HG03060 (cell line): ENCODE measurements at regions not wholly inside any gene's neighbourhood (a gene's known extent, or its start where the extent isn't known, plus 50 kb on each side); places are given as distances from the start of the nearest gene placed in this dataset.
"Not testable (repeated sequence)": the region's sequence is repeated elsewhere in the genome, so short reads cannot be mapped to it uniquely, and the experiment has no call there.

Experiments
- ATAC-seq: cut with Tn5 transposase; IDR thresholded peaks from one replicate; pipeline ENCODE4 v1.9.1; 2021; ENCODE audit warnings: low read depth, moderate number of reproducible peaks; ENCODE audit not compliant: unreplicated experiment

DNA sequence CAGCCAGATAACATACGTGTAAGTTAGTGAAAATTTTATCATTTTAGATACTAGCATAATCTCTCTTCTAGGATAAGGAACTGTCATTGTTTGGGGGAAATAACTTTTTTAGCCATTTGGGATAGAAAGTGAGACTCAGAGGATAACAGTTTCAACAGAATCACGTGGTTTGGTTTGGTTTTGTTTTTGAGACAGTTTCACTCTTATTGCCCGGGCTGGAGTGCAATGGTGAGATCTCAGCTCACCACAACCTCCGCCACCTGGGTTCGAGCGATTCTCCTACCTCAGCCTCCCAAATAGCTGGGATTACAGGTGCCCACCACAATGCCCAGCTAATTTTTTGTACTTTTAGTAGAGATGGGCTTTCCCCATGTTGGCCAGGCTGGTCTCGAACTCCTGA is 323.2 kb upstream of the MEIS1 start:
- ATAC-seq: no peak

DNA sequence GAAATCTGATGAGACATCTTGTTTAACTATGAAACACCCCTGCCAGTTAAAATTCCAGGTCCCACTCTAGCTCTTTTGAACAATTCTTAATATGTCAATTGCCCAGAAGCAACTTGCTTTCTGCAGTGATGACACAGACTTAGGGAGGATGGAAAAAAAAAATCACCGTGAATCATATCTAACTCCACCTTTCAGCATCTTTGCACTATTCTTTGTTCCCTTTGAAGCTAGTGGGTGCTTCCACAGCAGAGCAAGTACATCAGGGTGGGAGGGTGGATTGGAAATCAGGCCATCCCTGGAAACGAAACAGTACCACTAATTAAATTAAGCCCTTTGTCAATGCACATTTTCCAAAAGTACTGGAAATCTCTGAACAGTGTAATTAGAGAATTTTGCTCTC is 324.3 kb upstream of the MEIS1 start:
- no peak for ATAC-seq

DNA sequence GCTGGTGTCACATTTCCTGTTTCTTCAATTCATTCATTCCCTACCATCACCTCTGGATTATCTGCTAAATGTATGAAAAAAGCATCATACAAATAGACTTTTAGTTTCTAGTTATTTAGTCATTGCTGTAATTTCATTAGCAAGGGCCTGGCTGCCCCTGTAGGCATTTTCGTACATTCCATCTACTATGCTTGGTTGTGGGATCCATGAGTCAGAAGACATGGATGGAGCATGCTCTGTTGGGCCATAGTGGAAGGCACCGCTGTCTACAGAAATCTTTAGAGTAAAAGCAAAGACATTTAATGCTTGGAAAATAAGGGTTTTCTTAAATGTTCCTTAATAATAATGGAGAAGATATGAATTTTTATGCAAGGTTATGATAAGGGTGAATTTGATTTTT is 324.8 kb upstream of the MEIS1 start:
- no peak for ATAC-seq

DNA sequence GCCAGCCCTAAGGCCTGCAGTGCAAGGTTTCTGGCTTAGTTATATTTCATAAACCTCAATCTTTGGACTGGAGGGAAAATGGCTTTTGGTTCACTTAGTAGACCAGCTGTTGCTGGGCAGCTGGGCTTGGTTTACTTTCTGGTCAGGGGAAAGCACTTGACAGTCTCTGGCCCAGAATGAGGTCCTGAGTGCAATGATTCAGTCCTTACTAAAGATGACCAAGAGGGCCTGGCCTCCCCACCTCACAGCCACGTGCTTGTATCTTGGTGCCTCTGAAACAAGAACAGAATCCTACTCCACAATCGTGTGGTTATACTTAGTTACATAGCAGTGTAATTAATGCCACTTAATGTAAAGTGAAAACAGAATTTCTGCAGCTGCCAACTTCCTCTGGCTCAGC is 325.5 kb upstream of the MEIS1 start:
- ATAC-seq: no peak

DNA sequence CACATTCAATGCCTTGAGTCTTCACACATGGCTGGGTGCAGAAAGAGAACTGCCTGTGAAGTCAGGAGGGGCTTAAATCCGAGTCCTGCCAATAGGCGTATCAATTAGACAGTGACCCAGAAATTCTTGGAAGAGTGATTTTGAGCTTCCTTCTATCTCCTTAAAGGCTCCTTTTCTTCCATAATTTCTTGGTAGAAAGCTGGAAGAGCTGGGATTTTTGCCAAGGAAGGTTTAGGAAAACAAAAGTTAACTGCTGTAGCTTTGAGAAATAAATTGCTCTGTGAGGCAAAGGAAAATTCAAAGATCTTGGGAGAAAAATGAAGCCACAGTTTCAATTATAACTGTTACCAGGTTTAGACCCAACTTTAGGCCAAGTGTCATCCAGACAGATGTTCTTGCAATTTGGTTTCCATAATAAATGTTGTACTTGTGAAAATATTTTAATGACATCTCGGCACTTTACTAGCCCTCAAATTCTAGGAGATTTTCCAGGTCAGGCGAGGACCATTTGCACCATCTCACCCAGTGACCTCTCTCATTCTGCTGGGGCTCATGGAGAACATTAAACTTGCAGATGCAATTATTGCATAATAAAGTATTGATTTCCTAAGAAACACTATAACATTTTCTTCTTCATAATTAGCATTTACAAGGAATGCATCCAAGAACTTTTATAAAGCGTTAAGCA is 329.7 kb upstream of the MEIS1 start:
- ATAC-seq: no peak

DNA sequence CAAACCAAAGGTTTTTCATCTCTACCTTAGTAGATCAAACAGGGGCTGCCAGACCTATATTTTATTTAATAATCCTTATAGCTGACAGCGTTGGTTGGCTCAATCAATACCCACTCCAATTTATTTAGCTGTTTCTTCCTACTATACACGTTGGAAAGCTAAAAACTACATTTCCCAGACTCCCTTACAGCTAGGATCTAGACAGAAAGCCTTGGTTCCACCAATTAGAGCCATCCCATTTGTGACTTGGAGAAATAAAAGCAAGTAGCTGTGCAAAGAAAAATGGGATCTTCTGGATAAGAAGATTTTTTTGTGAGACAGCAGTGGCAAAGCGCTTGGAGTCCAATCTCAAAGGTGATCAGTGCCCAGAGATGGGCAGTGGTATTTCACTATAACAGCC is 331.3 kb upstream of the MEIS1 start:
- no peak for ATAC-seq

DNA sequence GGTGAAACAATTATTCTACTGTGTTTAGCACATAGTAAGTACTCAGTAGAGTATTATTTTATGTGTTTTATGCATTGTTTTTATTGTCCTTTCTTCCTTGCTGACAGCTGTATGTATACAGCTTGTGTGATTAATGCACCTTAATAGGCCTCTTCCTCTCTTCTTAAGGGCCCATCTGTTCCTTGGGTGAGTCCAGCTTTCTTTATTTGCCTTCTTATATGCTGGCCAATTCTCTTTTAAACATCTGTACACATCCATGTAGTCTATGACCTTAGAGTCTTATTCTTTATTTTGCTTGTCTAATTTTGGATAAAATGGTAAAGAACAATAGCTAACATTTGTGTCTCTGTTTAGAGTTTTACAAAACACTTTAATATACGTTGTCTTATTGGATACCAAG is 333.7 kb upstream of the MEIS1 start:
- ATAC-seq: no peak

DNA sequence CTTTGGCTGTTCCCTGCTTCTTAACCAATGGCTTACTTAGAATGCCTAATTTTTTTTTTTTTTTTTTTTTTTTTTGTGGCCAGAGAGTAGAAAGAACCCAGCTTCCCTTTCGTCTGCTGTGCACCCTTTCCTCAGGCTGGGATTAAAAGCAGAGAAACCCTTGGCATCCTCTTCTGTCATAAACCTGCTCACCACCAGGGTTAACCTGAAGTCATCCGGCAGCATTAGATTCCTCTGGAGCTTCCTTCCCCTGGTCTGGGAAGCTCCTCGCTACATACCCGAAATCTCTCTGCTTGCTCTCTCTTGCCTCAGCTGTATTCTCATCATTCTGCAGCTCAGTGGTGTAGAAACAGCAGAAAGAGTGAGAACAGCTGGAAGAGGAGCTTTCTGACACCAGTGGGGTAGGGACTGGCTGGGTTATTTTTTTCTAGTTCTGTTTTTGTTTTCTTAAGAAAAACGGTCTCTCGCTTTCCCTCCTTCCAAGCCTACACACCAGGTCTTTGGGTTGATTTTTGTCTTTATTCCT is 339.0 kb upstream of the MEIS1 start:
- no peak for ATAC-seq

DNA sequence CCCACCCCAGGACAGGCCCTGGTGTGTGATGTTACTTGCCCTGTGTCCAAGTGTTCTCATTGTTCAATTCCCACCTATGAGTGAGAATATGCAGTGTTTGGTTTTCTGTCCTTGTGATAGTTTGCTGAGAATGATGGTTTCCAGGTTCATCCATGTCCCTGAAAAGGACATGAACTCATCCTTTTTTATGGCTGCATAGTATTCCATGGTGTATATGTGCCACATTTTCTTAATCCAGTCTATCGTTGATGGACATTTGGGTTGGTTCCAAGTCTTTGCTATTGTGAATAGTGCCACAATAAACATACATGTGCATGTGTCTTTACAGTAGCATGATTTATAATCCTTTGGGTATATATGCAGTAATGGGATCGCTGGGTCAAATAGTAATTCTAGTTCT is 340.2 kb upstream of the MEIS1 start:
- not testable (repeated sequence) for ATAC-seq

DNA sequence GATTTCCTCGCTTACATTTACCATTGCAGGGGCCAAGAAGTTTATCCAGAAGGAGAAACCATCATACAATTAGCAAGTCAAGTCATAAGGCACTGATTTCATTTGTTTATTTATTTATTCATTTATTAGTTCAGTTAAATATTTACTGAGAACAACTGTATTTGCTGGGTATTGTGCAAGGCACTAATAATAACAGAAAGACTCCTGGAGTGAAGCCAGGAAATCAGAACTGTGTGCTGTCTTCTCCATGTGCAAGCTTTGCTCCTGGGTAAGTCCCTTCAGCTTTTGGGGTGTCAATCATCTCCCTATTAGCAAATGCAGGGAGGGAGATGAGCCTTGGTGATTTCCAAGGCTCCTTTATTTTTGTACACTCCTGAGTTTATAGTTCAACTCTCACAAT is 341.6 kb upstream of the MEIS1 start:
- ATAC-seq: no peak

DNA sequence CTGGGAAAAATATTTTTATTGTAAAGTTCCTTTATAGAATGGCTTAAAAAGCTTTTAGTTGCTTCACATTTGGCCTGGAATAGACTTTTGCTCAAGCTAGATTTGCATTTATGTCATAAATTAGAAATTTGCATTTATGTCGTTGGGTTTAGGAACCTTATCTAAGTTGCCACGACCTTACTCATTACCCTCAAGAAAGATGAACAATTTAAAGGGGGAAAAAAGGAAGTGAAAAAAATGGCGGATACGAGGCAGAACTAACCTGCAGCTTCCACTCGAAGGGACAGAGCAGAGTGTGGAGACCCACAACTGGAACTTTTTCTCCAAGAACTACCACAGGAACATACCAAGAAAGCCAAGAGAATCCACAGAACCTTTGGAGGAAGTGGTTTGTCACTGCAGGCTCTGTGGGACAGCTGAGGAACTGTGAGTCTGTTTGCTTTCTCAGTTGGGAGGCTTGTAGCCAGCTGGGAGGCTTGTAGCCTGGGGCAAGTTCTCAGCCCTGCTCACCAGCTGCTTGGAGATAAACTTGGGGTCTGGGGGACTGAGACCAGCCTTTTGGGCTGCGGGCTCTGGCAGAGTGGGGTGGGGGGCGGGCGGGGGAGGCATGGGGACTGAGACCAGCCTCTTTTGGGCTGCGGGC is 349.9 kb upstream of the MEIS1 start:
- ATAC-seq: no peak

DNA sequence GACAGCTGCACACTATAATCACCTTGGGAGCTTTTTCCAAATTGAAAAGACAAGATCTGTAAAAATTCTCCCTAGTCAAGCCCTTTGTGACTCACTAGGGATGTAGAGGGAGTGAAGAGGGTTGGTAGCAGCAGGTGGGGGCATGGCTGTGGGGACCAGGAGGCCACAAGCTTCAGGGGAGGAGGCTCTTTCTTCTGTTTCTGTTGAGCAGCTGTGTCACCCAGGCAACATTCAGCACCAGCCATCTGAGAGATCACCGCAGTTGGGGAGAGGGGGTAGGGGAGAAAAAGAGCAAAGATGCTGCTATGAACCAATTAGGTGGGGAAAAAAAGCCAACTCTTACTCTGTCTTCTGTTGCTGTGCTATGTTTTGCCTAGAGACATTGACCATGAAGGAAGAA is 352.3 kb upstream of the MEIS1 start:
- ATAC-seq: no peak

DNA sequence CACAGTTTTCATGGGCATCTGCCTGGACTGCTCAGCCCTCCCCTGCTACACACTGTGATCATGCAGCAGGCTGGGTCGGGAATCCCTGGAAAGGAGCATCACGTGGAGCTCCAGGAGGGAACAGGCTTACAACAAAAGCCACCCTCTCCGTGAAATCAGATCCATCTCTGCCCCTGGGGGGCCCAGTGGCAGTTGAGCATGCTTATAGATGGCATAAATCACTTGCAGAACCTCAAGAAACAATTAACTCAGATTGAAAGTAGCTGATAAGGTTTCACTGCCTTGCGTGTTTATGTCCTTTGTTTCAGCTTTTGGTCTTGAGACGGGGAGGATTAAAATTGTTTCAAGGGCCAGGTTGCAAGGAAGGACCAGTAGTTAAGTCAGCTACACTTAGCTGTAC is 354.8 kb upstream of the MEIS1 start:
- ATAC-seq: no peak

DNA sequence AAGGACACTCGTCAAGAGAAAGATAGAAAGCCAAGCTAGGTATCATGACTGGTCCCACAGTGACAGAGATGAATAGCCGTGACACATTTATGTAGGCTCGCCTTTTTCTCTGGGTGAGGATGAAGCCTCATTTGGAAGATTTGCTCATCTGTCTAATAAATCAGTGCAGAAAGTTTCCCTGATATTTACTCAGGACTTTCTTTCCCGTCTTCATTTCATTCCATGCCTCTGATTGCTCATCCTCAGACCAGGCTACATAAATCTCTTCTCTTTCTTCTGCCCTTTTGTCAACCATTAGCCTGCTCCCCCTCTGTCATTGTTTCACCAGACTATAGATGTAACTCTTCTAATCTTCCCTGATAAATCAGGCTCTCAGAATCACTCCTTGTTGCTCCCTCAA is 361.8 kb upstream of the MEIS1 start:
- ATAC-seq: no peak

DNA sequence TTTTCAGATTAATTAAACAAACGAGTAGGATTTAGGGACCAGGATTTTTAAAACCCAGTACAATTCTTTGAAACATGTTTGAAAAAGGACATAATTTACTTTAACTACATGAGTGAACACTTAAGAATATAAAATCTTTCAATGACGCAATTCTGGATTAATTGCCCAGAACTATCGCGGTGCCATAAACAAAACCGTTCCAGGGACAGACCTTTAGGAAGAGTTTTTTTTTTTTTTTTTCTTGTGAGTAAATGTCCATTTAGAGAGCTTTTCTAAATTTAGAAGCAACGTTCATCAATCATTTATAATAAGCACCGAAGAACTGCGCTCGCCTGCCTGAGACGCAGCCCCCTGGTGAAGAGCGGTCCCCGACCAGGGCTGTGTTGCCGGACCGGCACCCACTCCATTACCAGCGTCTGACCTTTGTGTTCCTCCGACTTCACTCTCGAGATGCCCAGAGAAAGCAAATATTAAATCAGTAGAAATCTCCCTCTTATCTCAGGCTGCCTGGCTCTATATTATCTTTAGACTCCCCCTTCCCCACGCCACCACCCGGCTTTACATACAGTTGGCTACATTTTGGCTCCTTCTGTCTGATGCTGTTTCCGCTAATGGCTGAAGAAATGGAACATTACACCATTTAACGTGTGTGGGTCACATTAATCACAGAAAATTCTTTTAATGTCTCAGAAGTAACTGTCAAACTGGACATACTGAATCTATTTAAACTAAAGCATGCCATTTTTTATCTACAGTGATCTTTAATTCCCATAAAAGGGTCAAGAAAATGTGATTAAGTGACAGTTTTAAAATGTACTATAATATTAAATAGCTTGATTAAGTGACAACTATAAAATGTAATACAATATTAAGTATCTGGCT is 364.0 kb upstream of the MEIS1 start:
- no peak for ATAC-seq

DNA sequence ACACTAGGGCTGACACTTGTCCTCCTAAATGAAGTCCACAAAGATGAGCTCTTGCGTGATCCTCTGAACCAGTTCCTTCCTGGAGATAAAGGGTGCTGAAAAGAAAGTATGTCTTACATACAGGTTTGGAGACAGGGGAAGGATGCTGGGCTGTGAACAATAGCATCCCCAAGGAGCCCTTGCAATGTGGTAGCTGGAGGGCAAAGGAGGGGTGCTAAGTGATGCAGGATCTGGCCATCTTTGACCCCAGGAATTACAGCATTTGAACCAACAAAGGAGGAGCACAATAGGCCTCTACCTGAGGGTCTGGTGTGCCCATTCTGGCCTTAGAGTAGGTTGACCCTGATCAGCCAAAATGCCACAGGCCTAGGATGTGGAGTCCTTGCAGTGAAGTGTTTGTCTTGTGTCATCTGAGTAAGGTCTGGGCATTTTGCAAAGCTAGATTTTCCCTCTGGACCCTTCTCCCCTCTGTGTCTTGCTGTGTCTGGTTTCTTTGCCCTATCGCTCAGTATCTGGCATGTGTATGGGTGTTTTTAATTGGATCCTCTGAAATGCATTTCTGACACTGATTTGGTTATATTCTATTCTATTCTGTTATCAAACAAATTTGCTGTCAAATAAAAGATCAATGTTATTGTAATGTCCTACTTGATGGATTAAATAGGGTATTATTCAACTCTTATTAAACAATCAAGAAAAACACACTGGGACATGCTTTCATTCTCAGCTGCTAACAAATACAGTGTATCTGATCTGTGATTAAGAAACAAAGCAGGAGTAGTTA is 364.8 kb upstream of the MEIS1 start:
- no peak for ATAC-seq

DNA sequence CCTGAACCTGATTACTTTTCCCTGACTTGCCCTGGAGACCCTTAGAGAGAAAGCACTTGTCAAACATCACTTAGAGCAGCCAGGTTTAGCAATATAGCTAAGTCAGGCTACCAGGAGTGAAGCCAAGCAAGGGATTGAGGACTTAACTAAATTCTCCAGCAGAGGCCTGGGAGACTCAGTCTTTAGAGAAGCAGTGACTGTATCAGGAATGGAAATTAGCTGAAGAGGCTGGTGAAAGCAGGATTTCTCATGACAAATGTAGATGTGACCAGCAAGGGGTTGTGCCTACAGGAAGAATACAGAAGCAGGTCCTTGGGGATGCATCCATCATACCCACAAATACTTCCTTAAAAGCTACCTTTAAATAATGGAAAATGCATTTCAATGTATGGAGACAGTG is 368.9 kb upstream of the MEIS1 start:
- no peak for ATAC-seq

DNA sequence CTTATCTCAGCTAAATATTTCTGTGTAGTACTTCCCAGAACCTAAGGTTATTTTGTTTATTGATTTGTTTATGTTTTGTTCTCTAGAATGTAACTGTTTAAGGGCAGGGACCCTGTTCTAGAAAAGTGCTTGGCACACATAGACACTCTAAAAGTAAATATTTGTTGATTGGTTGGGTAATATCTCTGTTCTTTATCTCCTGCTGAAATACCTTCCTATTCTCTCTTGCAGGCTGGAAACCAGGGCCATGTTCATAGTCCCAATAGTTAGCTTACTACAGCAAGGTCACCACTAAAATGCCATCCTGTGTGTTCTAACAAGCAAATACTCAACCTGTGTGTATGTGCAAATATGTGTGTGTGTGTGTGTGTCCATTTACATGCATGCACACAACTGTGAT is 375.6 kb upstream of the MEIS1 start:
- ATAC-seq: no peak

DNA sequence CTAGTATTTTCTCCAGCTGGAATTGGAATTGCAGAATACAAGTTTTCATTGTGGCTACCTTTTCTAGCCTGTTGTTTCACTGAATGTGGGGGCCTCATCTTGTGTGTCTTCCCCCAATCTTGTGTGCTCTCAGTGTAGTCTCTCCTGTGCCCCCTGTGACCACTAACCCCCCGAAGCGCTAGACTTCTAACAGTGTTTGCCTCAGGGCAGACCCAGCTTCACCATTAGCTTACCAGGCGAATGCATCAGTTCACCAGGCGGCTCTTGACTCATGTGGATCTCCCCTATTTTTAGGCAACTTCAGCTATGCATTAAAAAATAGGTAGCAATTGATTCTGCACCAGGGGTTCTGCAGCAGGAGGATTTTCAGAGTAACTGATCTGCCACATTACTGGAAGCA is 376.2 kb upstream of the MEIS1 start:
- ATAC-seq: no peak

DNA sequence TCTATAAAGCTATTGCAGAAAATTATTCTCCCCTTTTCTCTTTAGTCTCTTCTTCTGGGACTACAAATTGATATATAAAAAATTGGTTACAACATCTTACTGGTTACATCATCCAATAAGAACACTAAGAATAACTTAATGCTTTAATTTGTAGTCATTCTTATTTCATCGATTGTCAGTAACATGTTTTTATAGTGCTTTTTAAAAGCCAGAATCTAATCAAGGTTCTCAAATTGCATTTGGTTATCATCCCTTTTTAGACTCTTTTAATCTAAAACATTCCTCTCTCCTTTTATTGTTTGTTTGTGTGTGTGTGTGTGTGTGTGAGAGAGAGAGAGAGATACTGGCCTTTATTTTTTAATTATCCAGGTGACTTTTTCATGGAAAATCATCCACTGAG is 377.1 kb upstream of the MEIS1 start:
- no peak for ATAC-seq

DNA sequence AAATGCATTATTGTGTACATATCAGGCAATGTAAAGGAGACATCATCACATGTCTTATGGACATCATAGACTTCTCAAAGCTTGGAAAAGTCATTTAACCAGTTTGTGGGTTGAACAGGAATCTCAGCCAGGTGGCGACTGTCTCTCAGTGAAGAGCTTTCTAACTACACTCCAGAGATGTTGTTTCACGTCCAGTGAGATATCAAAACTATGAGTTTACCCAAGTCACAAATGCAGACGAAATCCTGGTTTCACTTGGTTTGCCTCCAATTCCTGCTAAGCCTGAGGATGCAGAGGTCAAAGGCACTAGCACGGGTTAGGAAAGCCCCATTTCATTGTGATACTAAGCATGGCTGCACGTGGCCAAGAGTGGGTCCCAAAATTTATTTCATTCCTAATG is 384.5 kb upstream of the MEIS1 start:
- ATAC-seq: no peak
